Esophagus muscularis mucosa (tissue), 4 donors: ENCODE measurements at regions not wholly inside any gene's neighbourhood (a gene's known extent, or its start where the extent isn't known, plus 50 kb on each side); places are given as distances from the start of the nearest gene placed in this dataset.

Experiments used
- CTCF ChIP-seq, 3 experiments: fragments of 200-600 bp in 2 of 3; fragments of 450-650 bp in 1 of 3; sonication (generic) in 2 of 3; IDR thresholded peaks; one replicate each; pipeline ENCODE4 v1.5.1; 2017 to 2019; ENCODE audit warnings: antibody characterized with exemption in 3 of 3, mild to moderate bottlenecking in 2 of 3, moderate library complexity in 1 of 3
- EP300 ChIP-seq: sonication (generic); formaldehyde crosslinking; IDR thresholded peaks from one replicate; pipeline ENCODE4 v1.6.1; 2017; ENCODE audit warnings: antibody characterized with exemption
- POLR2A ChIP-seq: fragments of 450-650 bp; IDR thresholded peaks from one replicate; pipeline ENCODE4 v1.6.1; 2017; ENCODE audit warnings: antibody characterized with exemption, moderate library complexity, mild to moderate bottlenecking, low read depth
- POLR2AphosphoS5 ChIP-seq, 2 donors: sonication (generic); formaldehyde crosslinking; IDR thresholded peaks; one replicate each; pipeline ENCODE4 v1.6.1; 2017; ENCODE audit warnings: antibody characterized with exemption in 2 of 2

- TF ChIP-seq CTCF (IDR thresholded peaks at IDR 0.05) (no peak), POLR2A (no peak), POLR2AphosphoS5 (IDR thresholded peaks at IDR 0.05) (no peak), EP300 (no peak)
Observed at GRCh38 chr6:139961190-139961589, 586.7 kb upstream of the CITED2 start.
